Inflammatory macrophage (primary cell): ENCODE measurements at regions not wholly inside any gene's neighbourhood (a gene's known extent, or its start where the extent isn't known, plus 50 kb on each side); places are given as distances from the start of the nearest gene placed in this dataset.
"Not testable (repeated sequence)": the region's sequence is repeated elsewhere in the genome, so short reads cannot be mapped to it uniquely, and the experiment has no call there.

Experiments used
- DNase-seq, 2 donors: peaks; one replicate each; pipeline ENCODE4 v3.0.0-alpha.2; 2020 to 2022

DNA sequence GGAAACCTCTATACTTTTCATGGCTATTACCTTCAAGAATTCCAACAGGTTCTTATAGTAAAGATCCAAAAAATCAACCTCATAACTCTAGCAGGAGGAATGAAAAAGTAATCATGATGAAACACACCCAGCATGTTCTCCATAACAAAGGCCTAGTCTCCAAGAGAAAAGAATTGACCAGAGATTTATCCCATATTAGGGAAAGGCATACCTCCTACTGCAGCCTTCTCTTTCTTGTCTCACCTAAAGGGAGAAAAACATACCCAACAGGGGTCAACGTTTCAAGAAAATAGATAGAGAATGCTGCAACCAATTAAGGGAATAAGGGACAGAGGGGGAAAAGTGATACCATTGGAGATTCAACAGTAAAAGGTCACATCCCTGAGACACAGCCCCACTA is 262.5 kb downstream of the FRK start:
- DNase-seq = no peak

DNA sequence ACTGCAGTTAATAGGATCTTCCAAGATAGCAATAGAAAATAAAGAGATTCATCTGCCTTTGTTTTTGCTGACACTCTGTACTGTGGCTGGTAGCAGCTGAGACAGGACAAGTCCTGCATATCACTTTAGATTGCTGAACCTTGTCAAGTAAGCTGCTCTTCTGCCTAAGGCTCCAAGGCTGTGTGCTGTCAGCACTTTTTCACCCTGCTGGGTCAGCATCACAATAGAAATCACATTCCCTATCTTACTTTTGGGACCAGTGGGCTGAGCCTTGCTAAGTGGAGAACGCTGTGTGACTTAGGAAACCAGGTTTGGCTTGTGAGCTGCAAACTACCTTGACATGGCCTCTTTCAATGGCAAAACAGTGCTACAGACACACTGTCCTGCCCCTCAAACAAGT is 263.9 kb downstream of the FRK start:
- no peak for DNase-seq

DNA sequence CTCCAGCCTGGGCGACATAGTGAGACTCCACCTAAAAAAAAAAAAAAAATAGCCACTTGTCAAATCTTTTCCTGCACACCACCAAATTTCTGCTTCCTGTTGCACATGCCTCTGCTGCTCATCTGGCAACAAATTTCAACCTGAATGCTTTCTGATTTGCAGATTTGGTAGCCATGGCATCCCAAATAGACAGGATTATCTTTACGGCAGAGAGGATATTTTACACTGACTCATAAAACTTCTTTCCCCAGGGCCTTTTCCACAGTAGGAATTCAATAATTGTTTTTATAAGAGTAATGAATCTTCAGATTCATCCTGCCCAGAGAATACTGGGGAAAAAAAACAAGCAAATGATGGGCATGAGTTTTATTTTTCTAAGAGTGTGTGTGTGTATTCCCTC is 264.6 kb downstream of the FRK start:
- DNase-seq = no peak

DNA sequence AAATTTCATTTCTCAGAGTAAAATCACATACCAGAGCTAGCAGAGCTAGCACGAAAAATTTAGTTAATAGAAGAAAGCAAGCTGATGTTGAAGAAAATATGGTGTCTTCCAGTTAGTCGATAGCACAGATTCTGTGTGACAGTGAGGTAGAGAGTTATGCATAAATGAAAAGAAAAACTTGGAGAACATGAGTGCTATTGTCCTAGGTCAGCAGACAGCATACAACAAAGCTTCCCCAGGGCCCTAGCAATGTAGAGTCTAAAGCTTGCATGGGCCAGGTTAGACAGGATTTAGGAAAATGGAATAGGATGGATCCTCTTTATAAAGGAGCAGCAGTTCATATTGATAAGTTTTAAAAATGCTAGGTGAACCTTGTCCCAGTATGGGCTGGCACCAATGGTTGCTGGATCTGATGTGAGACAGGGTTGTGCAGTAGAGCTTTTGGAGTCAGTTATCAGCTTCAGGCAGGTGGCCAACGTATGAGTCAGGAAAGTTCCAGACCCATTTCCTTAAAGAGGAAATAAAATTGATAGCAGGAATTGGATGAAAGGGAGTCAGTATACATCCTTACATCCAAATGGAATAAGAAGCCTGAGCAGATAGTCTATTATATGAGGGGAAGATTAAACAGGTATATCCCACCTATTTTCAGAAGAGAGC is 277.2 kb downstream of the FRK start:
- no peak for DNase-seq

DNA sequence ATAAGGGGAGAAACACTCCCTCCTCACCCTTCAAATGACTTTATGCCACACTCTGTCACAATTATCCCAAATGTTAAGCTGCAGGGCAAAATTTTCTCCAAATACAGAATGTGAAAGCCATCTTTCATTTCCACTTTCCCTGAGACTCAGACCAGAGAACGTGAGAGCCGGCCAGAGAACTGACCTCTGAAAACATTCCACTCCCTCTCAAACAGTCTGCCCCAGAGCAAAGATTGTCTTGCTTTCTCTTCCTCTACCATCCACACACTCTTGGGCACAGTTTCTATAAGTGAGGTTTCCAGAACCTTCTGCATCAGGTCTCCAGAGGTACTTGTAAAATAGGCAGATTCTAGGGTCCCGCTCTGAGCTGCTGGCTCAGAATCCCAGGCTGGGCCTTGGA is 278.1 kb downstream of the FRK start:
- no peak for DNase-seq

DNA sequence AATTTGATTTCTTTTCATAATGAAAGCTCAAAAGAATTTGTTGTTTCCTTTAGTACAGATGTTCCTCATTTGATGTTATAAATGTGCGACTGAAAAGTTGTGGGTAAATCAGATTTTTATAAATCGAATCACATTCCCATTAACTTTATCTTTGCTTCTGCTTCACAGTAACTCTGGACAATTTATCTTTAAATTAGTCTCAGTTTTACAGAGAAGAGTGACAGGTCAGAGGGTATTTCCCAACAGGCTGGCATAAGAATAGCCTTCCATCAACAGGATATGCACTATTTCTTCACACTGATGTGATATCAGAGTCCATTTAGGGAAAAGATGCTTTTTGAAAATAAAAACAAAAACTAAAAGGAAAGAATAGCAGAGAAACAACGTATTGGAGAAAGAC is 286.9 kb downstream of the FRK start:
- no peak for DNase-seq

DNA sequence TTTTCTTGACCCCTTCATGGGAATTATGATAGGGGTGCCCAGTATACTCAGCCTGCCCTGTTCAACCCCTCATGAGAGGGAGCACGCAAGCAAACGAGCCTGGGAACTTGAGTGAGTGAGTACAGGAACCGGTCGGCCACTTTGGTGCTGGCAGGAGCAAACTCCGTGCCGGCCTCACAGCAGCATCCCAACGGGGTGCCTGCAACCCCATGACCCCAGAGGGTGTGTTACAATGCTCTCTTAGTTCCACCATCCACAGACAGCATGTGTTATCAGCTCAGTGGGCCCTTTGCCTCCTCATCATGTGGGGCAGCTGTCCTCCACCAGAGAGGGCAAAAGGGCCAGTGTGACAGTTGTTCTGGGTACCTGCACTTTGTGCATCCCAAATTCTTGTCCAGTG is 289.8 kb downstream of the FRK start:
- no peak for DNase-seq

DNA sequence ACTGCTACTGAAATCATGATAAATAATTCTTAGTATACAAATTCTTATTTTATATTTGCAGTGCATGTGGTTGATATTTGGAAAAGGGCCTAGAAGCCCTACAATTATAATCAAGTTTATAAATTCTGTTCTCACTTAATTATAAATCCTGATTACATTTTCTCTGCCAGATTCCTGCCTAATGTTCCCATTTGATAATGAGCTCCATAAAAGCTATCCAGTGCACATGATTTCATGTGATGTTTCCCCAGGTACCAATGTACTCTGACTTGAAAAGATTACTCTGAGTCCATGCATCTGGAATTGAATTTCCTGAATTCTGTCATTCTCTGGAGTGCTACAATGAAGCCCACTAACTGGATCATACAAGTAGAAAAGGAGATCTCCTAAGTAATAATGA is 292.2 kb downstream of the FRK start:
- DNase-seq = no peak

DNA sequence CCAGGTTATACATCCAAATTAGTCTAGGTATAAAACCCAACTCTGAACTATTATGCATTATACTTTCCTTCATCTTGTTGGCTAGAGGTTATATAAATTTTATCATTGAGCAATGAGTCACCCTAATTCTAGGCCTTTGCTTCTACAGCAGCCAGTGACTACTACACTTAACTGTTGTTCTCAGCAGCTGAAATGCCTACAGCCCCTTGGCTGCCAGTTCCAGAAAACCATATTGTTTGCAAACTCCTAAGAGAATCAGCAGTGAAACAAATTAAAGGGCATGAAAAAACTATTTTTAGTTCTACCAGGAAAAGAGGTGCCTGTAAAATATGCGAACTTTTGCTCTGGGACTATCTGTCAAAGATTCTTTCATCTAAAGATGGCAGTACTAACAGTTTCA is 292.8 kb downstream of the FRK start:
- no peak for DNase-seq

DNA sequence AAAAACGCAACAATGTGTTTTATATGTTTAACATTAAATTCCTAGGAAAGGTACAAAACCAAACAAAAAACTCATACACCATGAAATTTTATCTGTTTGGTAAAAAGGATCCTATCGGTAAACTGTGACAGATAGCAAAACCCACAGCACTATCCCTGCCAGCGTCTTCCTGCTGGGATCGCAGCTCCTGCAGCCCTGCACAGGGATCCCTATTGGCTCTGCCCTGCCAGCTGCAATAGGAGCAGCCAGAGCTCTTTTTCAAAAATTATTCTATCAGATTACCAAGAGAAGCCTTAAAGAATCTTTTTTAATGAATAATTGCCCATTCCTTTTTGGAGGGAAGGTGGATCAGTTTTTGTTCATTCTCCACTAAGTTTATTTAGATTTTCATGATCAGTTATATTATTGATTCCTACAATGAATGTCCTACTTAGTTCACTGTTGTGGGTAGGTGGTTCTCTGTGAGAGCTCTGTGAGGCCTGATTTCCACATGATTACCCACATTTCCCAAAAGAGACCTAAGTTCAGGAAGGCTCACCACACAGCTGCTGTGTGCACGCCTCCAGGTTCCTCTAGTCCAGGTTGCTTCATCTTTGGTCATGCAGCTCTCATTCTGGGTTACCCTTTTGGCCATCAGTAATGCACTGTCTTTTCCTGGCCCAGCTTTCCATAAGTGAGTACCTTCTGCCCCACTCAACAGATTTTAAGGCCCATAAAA is 293.8 kb downstream of the FRK start:
- DNase-seq = no peak

DNA sequence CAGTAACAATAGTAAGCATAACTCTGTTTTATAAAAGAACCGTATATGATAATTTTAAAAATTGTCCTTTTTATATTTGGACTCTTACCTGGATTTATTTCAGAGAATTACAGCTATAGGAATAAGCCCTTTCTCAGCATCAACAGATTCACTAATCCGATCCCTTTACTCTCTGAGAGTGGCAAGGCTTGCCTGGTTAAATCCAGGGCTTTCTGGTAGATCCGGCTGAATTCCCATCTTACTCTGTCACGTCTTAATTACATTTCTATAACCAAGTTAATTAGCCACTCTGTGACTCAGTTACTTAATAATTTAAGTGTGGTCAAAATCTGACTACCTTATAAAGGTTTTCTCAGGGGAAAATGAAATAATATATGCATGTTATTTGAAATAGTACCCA is 294.7 kb downstream of the FRK start:
- DNase-seq = no peak

DNA sequence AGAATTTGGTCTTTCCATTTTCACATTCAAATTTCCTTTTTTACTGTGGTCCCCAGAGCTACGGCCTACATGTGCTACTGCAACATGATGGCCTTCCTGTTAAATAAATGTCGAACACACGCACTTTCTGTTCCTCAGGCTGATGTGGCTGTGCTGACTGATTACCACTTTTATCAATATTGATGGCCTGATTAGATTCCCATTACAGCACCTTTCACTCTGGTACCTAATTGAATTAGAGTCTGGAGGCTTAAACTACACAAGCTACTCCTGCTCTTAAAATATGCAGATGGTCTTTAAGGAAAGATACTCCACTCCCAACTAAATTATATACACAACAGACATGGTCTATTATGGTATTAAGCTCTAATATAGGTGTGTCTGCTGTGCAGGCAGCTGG is 301.6 kb downstream of the FRK start:
- no peak for DNase-seq

DNA sequence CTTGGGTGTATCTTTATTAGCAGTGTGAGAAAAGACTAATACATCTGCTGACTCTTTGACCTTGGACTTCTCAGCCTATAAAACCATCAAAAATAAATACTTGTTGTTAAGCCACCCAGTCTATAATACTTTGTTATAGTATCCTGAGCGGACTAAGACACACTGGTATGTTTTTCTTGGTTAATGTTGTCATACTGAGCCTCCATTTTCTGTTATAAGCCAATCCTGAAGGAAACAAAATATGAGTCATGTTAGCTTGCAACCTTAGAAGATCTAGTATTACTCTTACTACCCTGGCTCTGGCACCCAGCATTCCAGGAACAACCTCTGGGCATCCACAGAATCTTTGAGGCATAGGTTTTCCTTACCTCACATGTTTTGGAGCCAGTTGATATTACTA is 307.2 kb downstream of the FRK start:
- DNase-seq = no peak

DNA sequence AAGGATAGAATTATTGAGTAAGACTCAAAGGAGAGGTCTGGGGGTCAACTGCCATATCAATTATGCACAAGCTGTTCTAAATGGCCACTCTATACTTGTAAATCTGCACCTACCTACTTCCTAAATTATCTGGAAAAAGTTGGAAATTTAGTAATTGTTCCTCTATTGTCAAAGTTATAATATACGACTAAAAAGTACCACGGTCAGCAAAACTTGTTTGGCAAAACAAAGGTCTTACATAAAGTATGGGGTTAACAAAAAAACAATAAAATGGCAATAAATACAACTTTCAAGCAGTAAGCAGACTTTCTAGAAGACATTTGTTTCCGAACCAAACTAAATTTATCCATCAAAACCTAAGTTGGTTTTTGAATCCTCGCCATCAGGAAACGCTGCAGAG is 309.7 kb downstream of the FRK start:
- no peak for DNase-seq

DNA sequence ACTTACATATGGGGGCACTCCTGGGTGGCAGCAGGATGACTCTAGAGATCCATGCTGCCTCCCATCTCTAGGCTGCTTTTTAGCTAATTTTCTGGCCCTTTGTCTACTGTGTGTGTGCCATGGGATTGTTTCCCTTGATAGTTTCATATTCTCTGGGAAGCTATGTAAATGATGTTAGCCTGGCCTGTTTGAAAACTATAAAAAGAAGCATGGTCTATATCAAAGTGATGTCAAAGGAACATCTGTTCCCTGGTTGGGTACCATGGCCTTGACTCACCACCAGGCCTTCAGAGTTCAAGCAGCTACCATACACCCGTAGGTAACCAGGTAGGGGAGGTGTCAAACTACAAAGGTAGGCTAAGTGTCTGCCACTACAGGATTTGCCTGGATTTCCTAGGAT is 310.4 kb downstream of the FRK start:
- no peak for DNase-seq

DNA sequence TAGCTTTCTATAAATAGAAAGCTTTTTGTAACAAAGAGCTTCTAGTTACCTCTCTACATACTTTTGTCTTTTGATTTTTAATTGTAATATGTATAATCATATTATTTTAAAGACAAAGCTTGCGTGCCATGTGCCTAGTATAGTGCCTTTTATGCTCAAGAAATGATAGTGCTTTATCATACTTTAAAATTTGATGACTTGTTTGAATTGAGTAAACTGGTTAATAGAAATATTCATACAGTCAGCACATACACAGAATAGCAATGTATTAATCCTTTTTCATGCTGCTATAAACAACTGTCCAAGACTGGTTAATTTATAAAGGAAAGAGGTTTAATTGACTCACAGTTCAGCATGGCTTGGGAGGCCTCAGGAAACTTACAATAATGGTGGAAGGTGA is 313.0 kb downstream of the FRK start:
- DNase-seq = no peak

DNA sequence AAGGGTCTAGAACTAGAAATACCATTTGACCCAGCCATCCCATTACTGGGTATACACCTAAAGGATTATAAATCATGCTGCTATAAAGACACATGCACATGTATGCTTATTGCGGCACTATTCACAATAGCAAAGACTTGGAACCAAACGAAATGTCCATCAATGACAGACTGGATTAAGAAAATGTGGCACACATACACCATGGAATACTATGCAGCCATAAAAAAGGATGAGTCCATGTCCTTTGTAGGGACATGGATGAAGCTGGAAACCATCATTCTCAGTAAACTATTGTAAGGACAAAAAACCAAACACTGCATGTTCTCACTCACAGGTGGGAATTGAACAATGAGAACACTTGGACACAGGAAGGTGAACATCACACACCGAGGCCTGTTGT is 314.1 kb downstream of the FRK start:
- DNase-seq = not testable (repeated sequence)

DNA sequence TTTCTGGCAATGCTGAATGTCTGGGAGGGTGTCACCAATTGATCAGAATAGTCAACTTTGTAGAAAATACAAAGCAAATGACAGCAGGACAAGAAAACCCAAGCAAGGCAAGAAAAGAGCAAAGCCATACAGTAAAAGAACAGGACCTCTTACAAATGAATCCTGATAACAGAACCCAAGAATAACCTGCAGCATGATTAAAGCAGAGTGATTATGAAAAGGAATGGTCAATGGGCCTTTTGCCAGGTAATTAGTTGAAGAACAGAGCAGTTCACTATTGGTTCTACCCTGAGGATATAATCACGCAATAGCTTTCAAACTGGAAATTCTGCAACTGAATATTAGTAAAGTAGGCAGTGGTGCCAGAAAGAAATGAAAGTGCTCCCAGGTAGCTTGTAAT is 319.8 kb downstream of the FRK start:
- no peak for DNase-seq

DNA sequence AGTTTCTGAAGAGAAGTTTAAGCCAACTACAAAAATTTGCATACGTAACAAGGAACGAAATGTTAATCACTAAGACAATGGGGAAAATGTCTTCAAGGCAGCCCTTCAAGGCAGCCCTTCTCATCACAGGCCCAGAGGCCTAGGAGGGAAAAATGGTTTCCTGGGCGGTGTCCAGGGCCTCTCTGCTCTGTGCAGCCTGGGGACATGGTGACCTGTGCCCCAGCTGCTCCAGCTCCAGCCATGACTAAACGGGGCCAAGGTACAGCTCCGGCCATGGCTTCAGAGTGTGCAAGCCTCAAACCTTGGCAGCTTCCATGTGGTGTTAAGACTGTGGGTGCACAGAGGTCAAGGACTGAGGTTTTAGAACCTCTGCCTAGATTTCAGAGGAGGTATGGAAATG is 325.1 kb downstream of the FRK start:
- no peak for DNase-seq

DNA sequence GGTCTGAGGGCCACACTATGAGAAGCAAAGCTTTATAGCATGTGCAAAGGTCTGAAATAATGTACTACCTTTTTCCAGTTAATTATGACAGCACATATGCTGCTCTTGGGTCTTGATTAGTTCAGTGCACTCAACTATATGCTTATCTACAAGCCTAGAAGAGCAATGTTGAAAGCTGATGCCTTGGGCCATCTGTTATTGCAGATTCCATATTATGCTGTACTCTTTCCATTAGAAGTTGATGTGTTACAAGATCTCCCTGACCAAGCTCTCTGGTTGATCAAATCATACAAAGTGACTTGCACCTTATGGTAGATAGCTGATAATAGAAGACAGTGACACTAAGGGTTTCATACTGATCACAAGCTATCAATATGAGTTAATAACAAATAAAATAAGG is 327.3 kb downstream of the FRK start:
- no peak for DNase-seq

DNA sequence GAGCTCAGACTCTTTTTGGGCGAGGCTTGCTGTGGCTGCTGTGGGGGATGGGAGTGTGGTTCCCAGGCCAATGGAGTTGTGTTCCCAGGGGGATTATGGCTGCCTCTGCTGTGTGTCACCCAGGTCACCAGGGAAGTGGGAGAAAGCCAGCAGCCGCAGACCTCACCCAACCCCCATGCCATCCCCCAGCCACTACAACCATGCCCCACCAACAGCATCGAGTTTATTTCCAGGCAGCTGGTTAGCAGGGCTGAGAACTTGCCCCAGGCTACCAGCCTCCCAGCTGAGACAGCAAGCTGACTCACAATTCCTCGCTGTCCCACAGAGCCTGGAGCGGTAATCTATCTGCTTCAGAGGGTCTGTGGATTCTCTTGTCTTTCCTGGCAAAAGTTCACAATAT is 331.7 kb downstream of the FRK start:
- DNase-seq = no peak

DNA sequence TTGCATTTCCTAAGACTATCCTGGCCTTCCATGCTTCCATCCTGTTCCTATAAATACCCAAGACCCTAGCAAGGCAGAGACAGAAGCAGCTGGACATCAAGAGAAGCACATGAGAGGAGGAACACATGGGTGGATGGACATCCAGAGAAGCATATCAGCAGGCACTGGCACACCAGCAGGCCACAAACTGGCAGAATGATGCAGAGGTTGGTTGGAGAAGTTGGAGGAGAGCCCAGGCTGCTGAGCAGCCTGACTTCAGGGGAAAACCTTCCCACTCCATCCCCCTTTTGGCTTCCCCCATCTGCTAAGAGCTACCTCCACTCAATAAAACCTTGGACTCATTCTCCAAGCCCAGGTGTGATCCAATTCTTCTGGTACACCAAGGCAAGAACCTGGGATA is 332.5 kb downstream of the FRK start:
- DNase-seq = no peak

DNA sequence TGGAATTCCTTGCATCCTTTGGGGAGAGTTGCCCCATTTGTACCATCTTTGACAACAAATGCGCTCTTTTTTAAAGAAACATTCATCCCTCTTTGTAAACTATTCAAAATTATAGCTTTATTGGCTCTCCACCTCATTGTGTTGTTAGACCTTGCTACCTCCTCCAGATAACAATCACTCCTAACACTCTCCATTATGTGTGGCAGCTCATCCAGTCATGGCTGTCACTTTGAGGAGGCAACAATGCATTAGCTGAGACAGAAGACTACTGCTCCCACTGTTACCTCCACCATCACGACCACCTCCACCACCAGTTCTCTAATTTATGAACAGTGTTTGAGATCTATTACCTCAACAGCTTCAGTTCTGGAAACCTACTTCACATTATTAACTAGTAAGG is 339.1 kb downstream of the FRK start:
- no peak for DNase-seq

DNA sequence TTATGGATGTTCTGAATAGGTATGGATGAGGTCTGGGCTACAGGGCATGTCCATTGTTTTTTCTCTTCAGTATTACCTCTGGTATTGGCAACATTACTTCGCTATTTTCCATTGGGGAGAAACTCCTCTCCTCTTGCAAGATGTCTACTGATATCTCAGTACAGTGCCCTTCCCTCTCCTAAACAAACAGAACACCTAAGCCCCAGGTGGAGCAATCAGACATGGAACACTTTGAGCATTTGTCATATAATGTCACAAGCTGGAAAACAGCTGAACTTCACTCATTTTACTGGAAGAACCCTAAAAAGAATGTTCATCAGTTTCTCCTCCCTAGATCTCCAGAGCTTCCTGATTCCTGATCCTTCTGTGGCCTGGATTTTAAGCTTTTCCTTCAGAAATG is 339.8 kb downstream of the FRK start:
- DNase-seq = no peak

DNA sequence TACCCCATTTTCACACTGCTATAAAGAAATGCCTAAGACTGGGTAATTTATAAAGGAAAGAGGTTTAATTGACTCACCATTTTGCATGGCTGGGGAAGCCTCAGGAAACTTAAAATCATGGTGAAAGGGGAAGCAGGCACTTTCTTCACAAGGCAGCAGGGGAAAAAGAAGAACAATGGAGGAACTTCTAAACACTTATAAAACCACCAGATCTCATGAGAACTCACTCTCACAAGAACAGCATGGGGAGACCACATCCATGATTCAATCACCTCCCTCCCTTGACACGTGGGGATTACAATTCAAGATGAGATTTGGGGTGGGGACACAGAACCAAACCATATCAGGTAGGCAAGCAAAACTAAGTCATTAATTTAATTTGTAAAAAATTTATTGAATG is 343.2 kb downstream of the FRK start:
- DNase-seq = no peak
